Endothelial cell (in vitro differentiated cells): ENCODE measurements at regions not wholly inside any gene's neighbourhood (a gene's known extent, or its start where the extent isn't known, plus 50 kb on each side); places are given as distances from the start of the nearest gene placed in this dataset.

ENCODE experiments used
- DNase-seq: peaks from one replicate; pipeline ENCODE4 v3.0.0; 2021; ENCODE audit warnings: low spot score
- H3K27ac Mint-ChIP-seq: one replicate; pipeline ENCODE4 v1.8.0; 2021; ENCODE audit warnings: mixed read lengths, inconsistent platforms; ENCODE audit not compliant: unreplicated experiment
- H3K27me3 Mint-ChIP-seq: one replicate; pipeline ENCODE4 v1.8.0; 2021; ENCODE audit warnings: mild to moderate bottlenecking, moderate library complexity, mixed read lengths, inconsistent platforms; ENCODE audit not compliant: unreplicated experiment
- H3K36me3 Mint-ChIP-seq: one replicate; pipeline ENCODE4 v1.8.0; 2021; ENCODE audit warnings: mild to moderate bottlenecking, low read depth, mixed read lengths, inconsistent platforms; ENCODE audit not compliant: unreplicated experiment
- H3K4me1 Mint-ChIP-seq: one replicate; pipeline ENCODE4 v1.8.0; 2021; ENCODE audit warnings: mild to moderate bottlenecking, mixed read lengths, inconsistent platforms; ENCODE audit not compliant: unreplicated experiment
- H3K4me3 Mint-ChIP-seq: one replicate; pipeline ENCODE4 v1.8.0; 2021; ENCODE audit warnings: mild to moderate bottlenecking, mixed read lengths, inconsistent platforms; ENCODE audit not compliant: unreplicated experiment
- H3K9me3 Mint-ChIP-seq: one replicate; pipeline ENCODE4 v1.8.0; 2021; ENCODE audit warnings: mixed read lengths, inconsistent platforms; ENCODE audit not compliant: unreplicated experiment
- TF ChIP-seq, protein P1 (sequence below): fragments of 200-600 bp; sonication (generic); IDR thresholded peaks from one replicate; pipeline ENCODE4 v1.5.0; 2021; ENCODE audit warnings: antibody characterized with exemption; ENCODE audit not compliant: unreplicated experiment

DNA sequence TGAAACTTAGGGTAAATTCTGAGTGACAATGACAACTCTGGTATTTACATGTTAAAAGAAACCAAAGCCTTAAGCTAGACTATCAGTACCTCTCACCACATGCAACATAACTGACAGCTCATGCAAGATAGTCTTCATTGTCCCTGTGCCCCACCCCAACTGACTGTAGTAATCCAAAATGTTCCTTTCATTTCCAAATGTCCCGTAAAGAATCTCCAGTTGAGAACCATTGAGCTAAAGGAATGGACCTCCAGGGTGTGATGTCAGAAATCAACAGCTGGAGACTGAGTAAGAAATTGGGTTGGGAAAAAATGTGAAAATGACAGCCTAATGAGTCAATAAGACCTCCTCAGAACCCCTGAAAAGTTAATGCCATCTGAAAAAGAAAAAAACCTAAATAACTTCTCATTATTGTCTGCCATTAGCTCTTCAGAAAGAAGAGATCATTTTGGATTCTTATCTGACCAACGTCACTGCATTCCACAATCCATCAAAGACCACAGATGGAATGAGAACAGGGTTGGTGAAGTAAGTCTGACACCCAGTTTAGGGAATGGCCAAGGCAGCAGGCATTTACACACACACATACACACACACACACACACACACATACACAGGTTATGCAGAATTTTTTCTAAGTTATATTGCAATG lies 51.7 kb upstream of the ACVR2A start:
- no peak for DNase-seq
- Mint-ChIP-seq H3K4me1 (no peaks in the 10 kb centered on the region), H3K27ac (no peak overlapping the region), H3K27me3 (no peaks in the 10 kb centered on the region), H3K9me3 (no peaks in the 10 kb centered on the region), H3K4me3 (no peak overlapping the region), H3K36me3 (no peaks in the 10 kb centered on the region)
- TF ChIP-seq, protein P1, sequence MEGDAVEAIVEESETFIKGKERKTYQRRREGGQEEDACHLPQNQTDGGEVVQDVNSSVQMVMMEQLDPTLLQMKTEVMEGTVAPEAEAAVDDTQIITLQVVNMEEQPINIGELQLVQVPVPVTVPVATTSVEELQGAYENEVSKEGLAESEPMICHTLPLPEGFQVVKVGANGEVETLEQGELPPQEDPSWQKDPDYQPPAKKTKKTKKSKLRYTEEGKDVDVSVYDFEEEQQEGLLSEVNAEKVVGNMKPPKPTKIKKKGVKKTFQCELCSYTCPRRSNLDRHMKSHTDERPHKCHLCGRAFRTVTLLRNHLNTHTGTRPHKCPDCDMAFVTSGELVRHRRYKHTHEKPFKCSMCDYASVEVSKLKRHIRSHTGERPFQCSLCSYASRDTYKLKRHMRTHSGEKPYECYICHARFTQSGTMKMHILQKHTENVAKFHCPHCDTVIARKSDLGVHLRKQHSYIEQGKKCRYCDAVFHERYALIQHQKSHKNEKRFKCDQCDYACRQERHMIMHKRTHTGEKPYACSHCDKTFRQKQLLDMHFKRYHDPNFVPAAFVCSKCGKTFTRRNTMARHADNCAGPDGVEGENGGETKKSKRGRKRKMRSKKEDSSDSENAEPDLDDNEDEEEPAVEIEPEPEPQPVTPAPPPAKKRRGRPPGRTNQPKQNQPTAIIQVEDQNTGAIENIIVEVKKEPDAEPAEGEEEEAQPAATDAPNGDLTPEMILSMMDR, result no peak

DNA sequence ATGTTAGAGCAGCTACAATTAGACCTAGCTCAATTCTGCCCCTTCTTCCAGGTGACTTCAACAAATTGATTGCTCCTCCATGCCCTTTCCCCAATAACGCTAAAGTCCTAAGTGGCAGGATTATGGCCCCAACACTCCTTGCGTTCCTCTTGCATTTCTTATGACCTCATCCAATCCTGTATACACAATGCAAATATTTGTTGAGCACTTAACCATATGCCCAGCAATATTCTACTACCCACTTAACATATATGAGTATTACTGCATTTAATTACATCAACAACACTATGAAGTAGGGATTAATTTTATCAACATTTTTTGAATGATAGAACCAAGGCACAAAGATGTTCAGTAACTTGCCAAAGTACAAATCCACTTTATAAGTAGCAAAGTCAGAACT lies 54.2 kb upstream of the ACVR2A start:
- no peaks in the 10 kb centered on the region for H3K27me3 Mint-ChIP-seq
- H3K27ac Mint-ChIP-seq, result no peak overlapping the region
- no peaks in the 10 kb centered on the region for H3K9me3 Mint-ChIP-seq
- H3K4me1 Mint-ChIP-seq, result no peaks in the 10 kb centered on the region
- TF ChIP-seq, protein P1, result no peak
- H3K36me3 Mint-ChIP-seq, result no peaks in the 10 kb centered on the region
- no peak for DNase-seq
- H3K4me3 Mint-ChIP-seq, result no peak overlapping the region

DNA sequence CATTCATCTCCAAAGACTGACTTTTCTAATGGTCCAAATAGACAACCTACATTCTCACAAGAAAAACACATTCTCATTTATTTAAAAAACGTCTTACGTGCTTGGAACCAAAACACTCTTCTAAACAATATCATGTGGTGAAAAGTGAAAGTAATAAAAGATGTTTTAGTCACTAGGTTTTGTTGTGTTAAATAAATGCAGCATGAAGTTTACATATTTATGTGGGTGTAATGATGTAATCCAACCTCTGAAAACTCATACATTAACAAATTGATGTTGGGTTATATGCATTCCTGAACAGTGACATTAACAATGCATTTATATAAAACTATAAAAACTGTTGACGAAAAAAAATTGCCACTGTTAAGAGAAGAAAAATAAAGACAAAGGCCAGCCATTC lies 55.1 kb upstream of the ACVR2A start:
- H3K9me3 Mint-ChIP-seq, result no peaks in the 10 kb centered on the region
- DNase-seq, result no peak
- H3K4me3 Mint-ChIP-seq, result no peak overlapping the region
- no peaks in the 10 kb centered on the region for H3K36me3 Mint-ChIP-seq
- H3K27ac Mint-ChIP-seq, result no peak overlapping the region
- peaks cover 3% of the 10 kb centered on the region for H3K27me3 Mint-ChIP-seq
- TF ChIP-seq, protein P1, result no peak
- no peaks in the 10 kb centered on the region for H3K4me1 Mint-ChIP-seq

DNA sequence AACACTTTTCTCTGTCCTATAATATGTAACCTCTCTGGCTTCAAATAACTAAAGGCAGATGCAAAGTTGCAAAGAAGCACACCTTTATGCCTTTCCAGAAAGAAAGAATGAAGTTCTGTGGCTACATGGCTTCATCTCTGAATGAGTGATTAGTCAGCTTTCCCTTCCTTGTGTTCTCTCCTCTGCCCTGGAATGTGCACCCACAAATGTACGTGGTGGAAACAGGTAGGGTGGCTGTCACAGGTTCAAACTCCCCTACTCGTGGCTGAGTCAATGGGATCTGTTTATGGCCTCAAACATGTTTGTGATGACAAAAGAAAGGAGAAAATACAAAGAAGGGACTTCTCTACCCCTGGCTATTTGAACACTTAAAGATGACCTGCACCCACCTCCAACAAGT lies 55.5 kb upstream of the ACVR2A start:
- Mint-ChIP-seq H3K4me1 (no peaks in the 10 kb centered on the region), H3K36me3 (no peaks in the 10 kb centered on the region), H3K4me3 (no peak overlapping the region), H3K27ac (no peak overlapping the region), H3K27me3 (peaks cover 3% of the 10 kb centered on the region), H3K9me3 (no peaks in the 10 kb centered on the region)
- DNase-seq, result no peak
- TF ChIP-seq, protein P1, result no peak

DNA sequence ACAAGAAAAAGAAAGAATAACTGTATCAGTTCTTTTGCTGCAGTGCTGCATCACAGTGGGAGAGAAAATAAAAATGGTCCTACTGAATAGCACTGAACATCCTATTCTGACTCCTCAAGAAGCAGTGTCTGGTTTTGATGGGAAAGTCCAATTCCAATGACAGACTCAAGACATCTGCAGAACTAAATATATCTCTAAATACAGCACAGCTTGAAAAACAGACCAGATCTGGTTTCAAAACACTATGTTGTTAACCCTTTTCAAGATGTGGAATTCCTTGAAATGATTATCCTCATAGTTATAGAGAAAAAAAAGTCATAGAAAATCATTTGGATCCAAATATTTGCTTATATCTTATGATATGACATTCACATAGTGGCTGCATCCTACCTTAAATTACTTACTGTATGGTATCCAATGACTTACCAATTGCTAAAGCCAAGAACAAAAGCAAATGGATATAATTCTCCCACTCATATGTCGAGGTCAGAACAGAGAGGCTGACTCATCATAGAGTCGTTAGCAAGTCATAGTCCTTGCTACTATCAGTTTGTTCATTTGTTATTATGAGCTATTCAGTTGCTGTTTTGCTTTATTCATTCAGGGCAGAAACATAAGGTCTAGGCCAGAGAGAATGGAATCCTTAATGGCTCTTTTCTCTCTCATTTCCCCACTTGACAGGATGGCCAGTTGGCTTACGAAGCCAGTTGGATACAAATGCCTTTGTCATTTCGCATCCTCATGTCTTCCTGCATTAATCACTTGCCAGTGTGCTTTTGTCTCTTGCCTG lies 62.5 kb upstream of the ACVR2A start:
- TF ChIP-seq, protein P1, result no peak
- Mint-ChIP-seq H3K27ac (no peak overlapping the region), H3K27me3 (peaks cover 3% of the 10 kb centered on the region), H3K9me3 (no peaks in the 10 kb centered on the region), H3K4me1 (no peaks in the 10 kb centered on the region), H3K4me3 (no peak overlapping the region), H3K36me3 (no peaks in the 10 kb centered on the region)
- DNase-seq, result no peak
